Stimulated activated CD4-positive, alpha-beta T cell treated with anti-CD3 and anti-CD28 coated beads, Interleukin-15, amount 100 ng/mL, for 1 hour (primary cell): ENCODE measurements at regions not wholly inside any gene's neighbourhood (a gene's known extent, or its start where the extent isn't known, plus 50 kb on each side); places are given as distances from the start of the nearest gene placed in this dataset.
"Not testable (repeated sequence)": the region's sequence is repeated elsewhere in the genome, so short reads cannot be mapped to it uniquely, and the experiment has no call there.

ENCODE experiments used
- DNase-seq, 2 donors: peaks; one replicate each; pipeline ENCODE4 v3.0.0-alpha.2; 2020; ENCODE audit warnings: low read depth in 1 of 2, low spot score in 1 of 2

DNA sequence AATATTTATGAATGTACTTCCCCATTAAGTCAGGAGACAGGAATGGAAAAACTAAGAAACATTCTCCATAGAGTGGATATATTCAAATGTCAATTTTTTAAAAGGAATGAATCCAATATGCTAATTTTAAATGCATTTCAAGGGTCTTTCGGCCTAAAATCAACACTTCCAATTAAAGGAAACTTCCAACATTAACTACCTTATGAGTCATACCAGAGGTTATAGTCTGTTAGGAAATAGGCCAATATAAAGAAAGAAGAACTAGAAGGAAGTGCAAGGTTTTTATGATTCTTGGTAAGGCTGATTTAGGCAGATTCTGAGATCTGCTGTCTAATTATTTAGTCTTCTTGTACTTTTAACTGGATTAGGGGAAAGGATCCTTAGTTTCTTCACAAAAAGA, 260.1 kb upstream of the EDNRA start:
- no peak for DNase-seq

DNA sequence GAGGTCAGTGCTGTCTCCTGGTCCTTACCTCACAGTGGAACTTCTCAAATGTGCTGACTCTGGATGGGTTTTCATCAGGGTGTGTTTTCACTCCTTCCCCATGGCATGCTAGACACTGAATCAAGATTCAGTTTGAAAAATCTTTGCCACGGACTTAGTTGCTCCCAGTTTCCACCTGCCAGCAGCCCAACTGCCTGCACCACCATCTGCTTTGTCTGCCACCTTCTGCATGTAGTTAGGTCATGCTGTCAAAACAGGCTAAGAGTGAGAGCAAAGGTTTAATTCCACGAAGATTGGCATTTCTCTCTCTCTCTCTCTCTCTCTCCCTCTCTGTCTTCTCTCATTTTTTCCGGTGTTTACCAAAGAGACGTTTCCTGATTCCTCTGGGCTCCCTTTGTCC, 258.0 kb upstream of the EDNRA start:
- no peak for DNase-seq

DNA sequence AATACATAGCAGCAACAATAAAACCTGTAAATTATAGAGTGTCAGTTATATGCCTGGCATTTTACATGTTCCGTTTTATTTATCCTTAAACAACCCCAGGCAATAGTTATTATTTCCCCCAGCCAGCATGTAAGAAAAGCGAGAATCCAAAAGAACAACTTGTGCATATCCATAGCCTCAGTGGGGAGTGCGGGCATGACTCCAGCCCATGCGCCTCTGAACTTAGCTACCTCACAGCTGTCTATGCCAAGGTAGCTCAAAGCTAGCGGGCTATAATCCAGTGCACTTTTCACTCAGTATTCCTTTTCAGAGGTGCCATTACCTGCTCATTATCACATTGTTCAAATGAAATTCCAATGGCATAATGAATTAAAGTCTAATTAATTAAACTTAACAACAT, 257.3 kb upstream of the EDNRA start:
- DNase-seq = no peak

DNA sequence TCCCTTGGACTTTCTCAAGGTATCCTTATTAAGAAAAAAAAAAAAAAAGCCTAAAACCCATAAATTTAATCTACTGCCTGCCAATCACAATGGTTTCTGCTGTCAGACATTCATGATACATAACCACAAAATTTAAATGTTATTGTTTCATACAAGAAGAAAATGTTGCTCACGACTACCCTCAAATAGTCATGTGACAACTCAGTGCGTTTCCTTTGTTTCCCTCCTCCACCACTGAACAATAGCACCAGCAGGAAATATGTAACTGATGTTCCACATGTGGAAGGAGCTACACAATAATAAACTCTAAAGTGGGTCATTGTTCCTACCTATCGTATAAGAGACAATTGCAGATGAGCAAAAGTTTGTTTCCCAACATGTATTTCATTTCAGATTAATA, 244.1 kb upstream of the EDNRA start:
- DNase-seq = no peak

DNA sequence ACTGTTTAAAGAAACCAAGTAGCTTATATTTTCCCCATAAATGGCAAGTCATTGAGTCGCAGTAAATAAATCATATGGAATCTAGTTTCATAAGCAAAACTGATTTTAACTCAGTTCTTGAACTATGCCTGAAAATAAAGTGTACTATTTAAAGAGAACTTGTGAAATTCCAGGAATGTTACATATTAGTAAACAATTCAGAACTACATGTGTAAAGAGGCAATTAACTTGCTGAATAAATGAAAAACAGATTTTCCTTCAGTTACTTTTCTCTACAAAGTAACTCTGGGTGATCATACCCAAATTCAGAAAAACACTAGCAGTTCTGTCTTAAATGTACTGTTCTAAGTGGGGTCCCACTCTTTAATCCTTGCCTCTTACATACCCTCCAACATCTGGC, 236.1 kb upstream of the EDNRA start:
- no peak for DNase-seq

DNA sequence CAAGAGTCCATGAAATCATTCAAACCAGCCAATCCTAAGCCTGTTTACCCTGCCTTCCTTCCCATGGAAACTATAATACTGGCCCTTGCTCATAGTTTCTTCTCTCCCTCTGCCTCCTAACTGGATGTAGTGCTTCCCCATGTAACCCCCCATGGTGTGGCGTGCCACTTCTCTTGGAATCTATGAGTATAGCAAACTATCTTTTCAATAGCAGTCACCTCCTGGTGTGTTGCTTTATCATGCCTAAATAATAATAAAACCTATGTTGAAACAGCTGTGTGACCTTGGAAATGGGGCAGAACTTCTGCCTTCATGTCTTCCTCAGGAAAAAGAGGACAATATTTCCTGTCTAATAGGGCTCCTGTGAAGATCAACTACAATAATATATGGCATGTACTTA, 234.8 kb upstream of the EDNRA start:
- DNase-seq = no peak

DNA sequence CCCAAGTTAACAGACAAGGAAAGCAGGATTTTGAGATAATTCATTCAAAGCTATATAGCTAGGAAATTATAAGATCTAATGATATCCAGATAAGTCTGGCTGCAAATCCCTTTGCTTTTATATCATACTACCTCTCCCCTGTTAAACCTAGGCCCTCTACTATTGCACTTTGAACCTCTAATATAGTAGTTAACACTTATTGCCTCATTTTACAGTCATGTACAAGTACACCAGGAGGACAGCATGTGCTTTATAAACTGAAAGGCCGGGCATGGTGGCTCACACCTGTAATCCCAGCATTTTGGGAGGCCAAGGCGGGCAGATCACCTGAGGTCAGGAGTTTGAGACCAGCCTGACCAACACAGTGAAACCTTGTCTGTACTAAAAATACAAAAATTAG, 234.4 kb upstream of the EDNRA start:
- DNase-seq = not testable (repeated sequence)

DNA sequence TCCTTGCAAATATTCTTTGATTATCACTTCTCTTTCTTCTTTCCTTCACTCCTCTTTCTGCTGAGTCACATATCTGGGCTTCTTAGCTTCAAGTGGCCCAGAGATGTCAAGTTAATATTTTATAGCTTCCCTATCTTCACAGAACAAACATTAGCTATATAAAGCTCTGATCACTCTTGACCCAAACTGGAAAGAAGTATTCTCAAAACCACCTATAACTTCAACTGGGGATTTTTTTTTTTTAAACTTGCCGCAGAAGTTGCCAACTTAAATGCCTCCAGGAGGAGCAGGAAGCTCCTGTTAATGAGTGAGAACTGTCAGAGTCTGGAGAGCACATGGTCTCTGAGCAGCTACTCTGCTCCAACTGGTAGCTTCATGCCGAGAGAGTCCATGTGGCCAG, 233.3 kb upstream of the EDNRA start:
- no peak for DNase-seq

DNA sequence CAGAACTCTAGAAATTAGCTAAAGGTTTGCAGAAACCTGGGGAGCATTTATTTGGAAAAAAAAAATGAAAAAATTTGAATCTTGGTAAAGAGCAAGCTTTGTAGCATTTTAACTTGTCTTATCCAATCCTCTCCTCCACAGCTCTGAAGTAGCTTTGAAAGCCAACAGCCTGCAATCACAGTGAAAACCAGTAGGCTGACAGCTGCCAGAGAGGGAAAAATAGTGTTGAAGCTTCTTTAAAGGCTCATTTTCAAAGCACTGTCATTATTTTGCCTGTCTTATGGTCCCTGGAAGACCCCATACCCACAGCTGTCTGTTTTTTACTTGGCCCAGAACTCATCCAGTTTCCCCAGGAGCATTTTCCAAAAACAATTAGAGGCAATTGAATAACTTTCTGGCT, 230.8 kb upstream of the EDNRA start:
- DNase-seq = no peak

DNA sequence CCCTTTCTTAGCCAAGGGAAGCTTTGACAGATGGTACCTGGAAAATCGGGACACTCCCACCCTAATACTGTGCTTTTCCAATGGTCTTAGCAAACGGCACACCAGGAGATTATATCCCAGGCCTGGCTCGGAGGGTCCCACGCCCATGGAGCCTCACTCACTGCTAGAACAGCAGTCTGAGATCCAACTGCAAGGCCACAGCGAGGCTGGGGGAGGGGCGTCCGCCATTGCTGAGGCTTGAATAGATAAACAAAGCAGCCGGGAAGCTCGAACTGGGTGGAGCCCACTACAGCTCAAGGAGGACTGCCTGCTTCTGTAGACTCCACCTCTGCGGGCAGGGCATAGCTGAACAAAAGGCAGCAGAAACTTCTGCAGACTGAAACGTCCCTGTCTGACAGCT, 225.6 kb upstream of the EDNRA start:
- not testable (repeated sequence) for DNase-seq

DNA sequence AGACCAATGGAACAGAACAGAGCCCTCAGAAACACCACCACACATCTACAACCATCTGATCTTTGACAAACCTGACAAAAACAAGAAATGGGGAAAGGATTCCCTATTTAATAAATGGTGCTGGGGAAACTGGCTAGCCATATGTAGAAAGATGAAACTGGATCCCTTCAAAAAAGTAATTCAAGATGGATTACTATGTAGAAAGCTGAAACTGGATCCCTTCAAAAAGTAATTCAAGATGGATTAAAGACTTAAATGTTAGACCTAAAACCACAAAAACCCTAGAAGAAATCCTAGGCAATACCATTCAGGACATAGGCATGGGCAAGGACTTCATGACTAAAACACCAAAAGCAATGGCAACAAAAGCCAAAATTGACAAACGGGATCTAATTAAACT, 221.6 kb upstream of the EDNRA start:
- DNase-seq = not testable (repeated sequence)

DNA sequence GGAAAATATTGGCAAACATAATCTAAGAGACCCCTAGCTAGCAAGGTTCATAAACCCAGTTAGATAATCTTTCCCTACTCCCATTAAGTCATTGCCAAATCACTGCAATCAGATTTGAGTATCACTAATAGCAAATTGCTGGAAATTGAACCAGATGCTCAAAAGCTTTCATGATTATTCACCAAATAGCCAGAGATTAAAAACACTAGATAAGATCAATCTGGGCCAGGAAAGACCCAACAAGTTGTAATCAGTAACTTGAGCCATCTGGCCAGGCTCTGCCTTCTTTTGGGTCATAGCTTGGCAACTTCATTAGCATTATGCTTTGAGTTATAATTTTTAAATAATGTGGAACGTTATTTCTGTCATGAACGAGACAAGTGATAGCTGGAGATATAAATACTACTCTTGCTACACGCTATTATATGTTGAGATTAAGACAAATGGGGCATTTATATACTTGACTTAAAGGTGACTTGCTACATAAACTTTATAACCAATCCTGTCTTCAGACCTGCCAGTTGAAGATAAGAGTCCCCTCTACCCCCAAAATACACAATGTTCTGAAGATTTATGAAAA, 196.6 kb upstream of the EDNRA start:
- DNase-seq = no peak

DNA sequence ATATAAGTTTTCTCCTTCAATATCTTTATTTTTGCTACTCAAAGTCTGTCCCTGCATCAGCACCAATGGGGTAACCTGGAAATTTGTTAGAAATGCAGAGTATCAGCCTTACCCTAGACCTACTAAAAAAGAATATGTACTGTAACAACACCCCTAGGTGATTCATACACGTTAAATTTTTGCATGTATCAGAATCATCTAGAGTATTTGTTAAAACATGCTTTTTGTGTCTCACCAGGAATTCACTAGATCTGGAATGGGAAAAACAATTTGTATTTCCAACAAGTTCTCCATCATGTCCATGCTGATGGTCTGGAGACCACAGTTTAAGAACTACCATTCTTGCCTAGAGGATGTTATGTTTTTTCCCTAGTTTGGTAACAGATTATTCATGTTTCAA, 196.0 kb upstream of the EDNRA start:
- no peak for DNase-seq

DNA sequence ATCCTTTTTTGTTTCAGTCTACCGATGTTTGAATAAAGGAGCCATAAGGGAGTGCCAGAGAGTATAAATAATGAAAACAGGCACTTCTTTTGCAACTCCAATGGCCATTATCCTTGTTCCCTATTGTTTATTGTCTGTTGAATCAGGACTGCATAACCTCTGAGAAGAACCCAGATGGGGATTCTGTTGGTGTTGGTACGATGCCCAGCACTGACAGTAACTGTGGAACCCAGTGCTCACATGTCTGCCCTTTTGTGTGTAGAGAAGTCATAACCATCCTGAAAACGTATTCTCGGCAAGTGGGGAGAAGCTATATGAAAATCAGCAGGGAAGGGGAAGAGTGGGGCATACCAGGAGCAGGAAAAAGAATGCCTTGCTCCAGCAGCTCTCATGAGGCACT, 195.1 kb upstream of the EDNRA start:
- DNase-seq = no peak

DNA sequence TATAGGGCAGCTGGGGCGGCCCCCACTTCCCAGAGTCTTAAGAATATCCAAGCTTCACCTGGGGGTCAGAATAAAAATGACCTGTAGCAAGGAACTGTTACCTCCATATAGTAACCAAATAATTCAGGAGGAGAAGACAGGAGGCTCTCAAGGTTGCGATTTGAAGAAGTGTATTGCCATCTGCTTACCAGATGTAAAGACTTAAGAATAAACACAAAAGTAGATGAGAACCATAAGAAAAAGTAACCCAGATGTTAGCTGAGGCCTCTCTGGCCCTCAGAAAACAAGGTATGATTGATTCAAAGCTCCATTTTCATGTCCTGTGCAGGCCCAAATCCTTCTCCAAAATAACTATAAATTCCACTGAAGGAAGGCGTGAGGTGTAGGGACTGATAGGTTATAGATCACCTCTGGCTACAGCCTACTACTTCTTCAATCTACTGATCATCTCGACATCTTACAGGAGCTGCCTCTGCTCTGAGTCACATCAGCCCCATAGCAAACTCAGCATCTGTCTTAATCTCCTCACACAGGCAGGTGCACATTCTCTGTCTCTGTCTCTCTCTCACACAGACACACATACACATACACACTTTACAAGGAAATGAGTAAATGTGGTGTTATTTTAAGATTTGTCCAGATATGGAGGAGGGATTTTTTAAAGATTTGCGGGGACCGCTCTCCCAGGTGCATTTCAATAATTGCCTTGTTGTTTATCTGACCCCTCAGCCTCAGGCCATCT, 193.9 kb upstream of the EDNRA start:
- DNase-seq = no peak

DNA sequence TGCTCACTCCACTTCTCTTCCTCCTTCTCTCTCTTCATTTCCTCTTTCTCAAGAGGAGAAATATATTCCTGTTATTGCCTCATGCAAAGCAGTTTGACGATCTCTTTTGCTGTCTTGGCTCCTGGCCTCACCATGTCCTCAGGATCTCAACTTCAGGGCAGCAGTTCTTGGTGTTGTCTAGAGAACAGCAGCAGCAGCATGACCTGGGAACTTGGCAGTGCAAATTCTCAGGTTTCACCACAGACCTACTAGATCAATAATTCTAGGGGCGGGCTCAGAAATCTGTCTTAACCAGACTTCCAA, 193.4 kb upstream of the EDNRA start:
- DNase-seq = no peak

DNA sequence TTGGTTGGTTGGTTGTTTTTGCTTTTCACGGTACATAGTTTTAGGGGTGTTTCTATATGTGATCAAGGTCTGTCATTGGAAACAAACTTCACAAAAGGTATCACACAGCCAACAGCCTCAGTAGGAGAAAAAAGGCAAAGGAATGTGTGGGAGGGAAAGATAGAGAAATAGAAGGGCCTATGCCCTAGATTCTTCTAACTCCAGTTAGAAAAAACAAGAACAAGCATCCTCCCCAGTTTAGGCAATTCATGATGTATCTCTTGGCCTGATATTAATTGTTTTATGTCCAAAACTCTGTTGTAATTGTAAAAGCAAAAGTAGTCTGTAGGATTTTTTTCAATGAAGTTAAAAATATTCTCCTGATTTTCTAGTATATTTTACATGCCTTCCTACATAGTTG, 192.4 kb upstream of the EDNRA start:
- DNase-seq = no peak

DNA sequence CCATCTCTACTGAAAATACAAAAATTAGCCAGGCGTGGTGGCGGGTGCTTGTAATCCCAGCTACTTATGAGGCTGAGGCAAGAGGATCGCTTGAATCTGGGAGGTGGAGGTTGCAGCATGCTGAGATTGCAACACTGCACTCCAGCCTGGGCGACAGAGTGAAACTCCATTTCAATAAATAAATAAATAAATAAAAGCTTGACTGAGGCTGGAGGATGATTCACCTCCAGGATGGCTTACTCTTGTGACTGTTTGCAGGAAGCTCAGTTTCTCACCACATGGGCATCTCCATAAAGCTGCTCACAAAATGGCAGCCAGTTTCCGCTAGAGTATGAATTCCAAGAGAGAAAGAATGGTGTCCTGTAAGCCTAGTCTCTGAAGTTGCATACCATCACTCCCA, 191.7 kb upstream of the EDNRA start:
- no peak for DNase-seq

DNA sequence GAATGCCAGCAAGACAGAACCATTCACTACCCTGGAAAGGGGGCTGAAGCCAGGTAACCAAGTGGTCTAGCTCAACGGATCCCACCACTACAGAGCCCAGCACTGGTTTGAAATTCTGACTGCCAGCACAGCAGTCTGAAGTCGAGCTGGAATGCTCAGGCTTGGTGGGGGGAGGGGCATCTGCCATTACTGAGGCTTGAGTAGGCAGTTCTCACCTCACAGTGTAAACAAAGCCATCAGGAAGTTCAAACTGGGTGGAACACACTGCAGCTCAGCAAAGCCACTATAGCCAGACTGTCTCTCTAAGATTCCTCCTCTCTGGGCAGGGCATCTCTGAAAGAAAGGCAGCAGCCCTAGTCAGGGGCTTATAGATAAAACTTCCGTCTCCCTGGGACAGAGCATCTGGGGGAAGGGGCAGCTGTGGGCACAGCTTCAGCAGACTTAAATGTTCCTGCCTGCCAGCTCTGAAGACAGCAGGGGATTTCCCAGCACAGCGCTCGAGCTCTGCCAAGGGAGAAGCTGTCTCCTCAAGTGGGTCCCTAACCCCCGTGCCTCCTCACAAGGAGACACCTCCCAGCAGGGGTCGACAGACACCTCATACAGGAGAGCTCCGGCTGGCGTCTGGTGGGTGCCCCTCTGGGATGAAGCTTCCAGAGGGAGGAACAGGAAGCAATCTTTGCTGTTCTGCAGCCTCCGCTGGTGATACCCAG, 188.1 kb upstream of the EDNRA start:
- DNase-seq = not testable (repeated sequence)

DNA sequence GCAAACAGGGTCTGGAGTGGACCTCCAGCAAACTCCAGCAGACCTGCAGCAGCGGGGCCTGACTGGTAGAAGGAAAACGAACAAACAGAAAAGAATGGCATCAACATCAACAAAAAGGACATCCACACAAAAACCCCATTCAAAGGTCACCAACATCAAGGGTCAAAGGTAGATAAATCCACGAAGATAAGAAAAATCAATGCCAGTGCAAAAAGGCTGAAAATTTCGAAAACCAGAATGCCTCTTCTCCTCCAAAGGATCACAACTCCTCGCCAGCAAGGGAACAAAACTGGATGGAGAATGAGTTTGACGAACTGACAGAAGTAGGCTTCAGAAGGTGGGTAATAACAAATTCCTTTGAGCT, 187.6 kb upstream of the EDNRA start:
- not testable (repeated sequence) for DNase-seq

DNA sequence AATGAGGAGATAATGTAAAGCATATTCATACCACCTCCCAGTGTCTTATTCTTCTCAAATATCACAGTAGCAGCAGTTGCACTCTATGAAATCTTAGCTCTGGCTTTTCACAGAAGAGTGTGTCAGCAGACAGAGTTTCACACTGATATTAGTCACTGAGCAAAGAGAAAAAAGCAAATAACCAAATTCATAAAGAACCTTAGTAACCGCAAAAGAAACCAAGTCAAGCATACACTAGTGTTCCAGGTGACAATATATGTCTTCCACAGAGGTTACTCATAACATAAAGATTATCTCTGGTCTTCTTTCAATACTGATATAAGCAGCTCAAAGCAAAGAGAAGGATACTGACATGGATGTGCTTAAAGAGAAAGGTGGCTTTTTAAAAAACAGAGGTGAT, 181.7 kb upstream of the EDNRA start:
- DNase-seq = no peak

DNA sequence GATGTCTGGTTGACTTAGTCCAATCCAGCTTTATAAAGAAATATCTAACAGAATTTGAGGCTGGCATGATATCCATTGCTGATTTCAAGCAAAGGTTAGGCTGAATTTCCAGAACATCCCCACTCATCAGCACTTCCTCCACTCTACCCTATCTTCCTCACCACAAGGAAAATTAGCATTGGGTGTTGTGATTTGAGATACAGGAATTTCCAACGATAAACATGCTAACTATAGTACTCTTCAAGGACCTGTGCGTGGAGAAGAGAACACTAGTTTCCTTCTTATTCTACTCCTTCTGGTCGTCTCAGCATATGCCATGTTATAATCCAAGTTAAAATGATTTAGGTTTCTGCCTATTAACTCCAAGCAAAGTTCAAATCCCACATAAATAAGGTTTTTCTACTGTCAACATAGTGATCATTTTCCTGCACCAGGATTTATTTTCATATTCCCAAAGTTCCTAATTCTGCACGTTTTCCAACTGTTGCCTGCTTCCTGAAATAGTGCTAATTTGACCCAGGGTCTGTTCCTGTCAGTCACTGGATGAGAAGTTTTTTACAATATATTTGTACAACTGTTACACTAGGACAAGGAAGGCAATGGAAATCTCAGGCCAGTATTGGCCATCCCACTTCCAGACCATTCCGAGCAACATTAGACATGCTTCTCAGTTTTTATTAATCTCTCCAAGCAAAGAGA, 177.6 kb upstream of the EDNRA start:
- DNase-seq = no peak
